ENCODE measurements at regions not wholly inside any gene's neighbourhood (a gene's known extent, or its start where the extent isn't known, plus 50 kb on each side); places are given as distances from the start of the nearest gene placed in this dataset.

DNA sequence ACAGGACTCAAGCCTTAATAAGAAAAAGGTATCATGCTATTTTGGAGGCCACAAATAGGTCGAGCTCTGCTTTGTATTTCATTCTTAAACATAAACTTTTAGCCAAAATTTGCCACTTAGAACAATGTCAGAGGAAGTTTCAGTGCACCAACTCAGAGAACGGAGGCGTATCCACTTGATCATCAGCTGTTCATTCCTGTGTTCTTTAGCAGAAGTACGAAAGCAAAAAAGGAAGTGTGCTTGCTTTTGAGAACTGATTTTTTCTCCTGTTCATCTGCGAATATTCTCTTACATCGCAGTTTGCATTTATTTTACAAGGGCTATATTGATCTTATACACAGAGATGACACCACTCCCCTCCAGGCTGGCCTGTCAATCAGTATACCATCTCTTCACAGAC lies 188.6 kb upstream of the SOX5 start:
- H3K4me3 Mint-ChIP-seq: peak overlapping the region; percentile 40

DNA sequence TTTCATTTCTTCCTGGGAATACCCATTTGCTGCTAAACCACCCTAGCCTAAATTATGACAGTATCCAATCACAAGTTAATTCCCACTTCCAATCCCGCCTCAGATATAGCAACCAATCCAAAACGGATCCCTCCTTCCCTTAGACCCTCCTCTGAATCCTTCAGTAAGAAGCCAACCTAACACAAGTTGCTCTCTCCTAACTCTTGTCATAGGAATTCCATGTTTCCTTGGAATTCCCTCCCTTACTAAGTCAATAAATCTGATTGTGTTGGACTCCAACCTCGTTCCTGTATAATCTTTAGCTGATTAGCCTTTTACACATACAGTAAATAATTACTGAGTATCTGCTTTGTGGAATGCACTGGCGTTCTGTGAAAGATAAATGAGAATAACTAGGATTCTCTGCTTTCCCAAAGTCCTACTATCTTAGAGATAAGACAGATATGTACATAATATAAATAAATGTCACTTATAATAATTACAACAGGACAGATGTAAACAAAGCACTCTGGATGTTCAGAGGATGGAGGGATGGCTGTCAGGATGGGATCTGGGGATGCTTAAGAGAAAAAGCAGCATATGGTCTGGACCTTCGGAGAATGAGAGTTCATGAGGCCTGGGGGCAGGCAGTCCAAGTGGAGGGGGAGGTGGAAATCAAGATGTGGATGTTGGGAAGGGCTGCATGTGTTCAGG lies 185.8 kb upstream of the SOX5 start:
- no peaks in the 10 kb centered on the region for H3K27me3 Mint-ChIP-seq
- Histone ChIP-seq H3K9ac (ENCODE audit: low read length) (no peak overlapping the region), H3K27me3 (replicated peaks in 1 of 4; ENCODE audit: control extremely low read depth in 1 of 4, control insufficient read depth in 3 of 4, insufficient read depth in 4 of 4, low read length in 3 of 4) (no peaks in the 10 kb centered on the region), H3K79me2 (ENCODE audit: control insufficient read depth, insufficient read depth, low read length) (no peaks in the 10 kb centered on the region), H3K4me2 (replicated peaks; ENCODE audit: low read depth, low read length, poor library complexity, severe bottlenecking) (no peak overlapping the region), H3K4me1 (ENCODE audit: control insufficient read depth in 2 of 2, insufficient read depth in 2 of 2, low read length in 2 of 2) (peaks cover 0 to 9% of the 10 kb centered on the region in 2 donors), H4K20me1 (ENCODE audit: control insufficient read depth, insufficient read depth, low read length, poor library complexity, severe bottlenecking) (no peaks in the 10 kb centered on the region), H3K4me3 (ENCODE audit: control extremely low read depth in 1 of 5, extremely low read depth in 1 of 5, insufficient read depth in 1 of 5, low read depth in 2 of 5, low read length in 4 of 5) (no peak overlapping the region), H3K27ac (ENCODE audit: low read length in 2 of 2) (no peak overlapping the region), H2AFZ (ENCODE audit: insufficient read depth, low read depth, low read length, poor library complexity, severe bottlenecking) (no peak overlapping the region), H3K36me3 (replicated peaks in 1 of 2; ENCODE audit: control extremely low read depth in 1 of 2, control insufficient read depth in 1 of 2, extremely low read depth in 1 of 2, insufficient read depth in 2 of 2, low read length in 1 of 2) (no peaks in the 10 kb centered on the region), H3K9me3 (ENCODE audit: control extremely low read depth in 1 of 3, control insufficient read depth in 2 of 3, insufficient read depth in 1 of 3, low read length in 2 of 3) (no peaks in the 10 kb centered on the region)
- ATAC-seq (ENCODE audit: low read depth) (no peak), DNase-seq (no peak)
- POLR2A ChIA-PET: no interaction called here
- CTCF ChIA-PET: no interaction called here
- no peak overlapping the region for H3K4me3 Mint-ChIP-seq
- peaks cover 10% of the 10 kb centered on the region for H3K4me1 Mint-ChIP-seq
- H3K9me3 Mint-ChIP-seq (ENCODE audit: insufficient read depth): no peaks in the 10 kb centered on the region
- intact Hi-C loops (cut with micrococcal nuclease): no loop called here
- 97% methylated on average over 3 of the region's 5 CpGs for WGBS (ENCODE audit: insufficient coverage)
- TF ChIP-seq EZH2 (IDR thresholded peaks at IDR 0.05; ENCODE audit: borderline replicate concordance, insufficient read depth, low read depth, low read length, poor library complexity, severe bottlenecking): no peak
- TF ChIP-seq, protein P1, sequence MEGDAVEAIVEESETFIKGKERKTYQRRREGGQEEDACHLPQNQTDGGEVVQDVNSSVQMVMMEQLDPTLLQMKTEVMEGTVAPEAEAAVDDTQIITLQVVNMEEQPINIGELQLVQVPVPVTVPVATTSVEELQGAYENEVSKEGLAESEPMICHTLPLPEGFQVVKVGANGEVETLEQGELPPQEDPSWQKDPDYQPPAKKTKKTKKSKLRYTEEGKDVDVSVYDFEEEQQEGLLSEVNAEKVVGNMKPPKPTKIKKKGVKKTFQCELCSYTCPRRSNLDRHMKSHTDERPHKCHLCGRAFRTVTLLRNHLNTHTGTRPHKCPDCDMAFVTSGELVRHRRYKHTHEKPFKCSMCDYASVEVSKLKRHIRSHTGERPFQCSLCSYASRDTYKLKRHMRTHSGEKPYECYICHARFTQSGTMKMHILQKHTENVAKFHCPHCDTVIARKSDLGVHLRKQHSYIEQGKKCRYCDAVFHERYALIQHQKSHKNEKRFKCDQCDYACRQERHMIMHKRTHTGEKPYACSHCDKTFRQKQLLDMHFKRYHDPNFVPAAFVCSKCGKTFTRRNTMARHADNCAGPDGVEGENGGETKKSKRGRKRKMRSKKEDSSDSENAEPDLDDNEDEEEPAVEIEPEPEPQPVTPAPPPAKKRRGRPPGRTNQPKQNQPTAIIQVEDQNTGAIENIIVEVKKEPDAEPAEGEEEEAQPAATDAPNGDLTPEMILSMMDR (IDR thresholded peaks at IDR 0.05): no peak
- no peak overlapping the region for H3K27ac Mint-ChIP-seq

More for the DNA sequence above, 188.6 kb upstream of the SOX5 start:
- Histone ChIP-seq H3K27ac (ENCODE audit: low read length in 2 of 2) (no peak overlapping the region), H3K27me3 (replicated peaks in 1 of 4; ENCODE audit: control extremely low read depth in 1 of 4, control insufficient read depth in 3 of 4, insufficient read depth in 4 of 4, low read length in 3 of 4) (no peaks in the 10 kb centered on the region), H2AFZ (ENCODE audit: insufficient read depth, low read depth, low read length, poor library complexity, severe bottlenecking) (peak overlapping the region; percentile 12), H3K9me3 (ENCODE audit: control extremely low read depth in 1 of 3, control insufficient read depth in 2 of 3, insufficient read depth in 1 of 3, low read length in 2 of 3) (no peaks in the 10 kb centered on the region), H3K79me2 (ENCODE audit: control insufficient read depth, insufficient read depth, low read length) (no peaks in the 10 kb centered on the region), H3K4me3 (ENCODE audit: control extremely low read depth in 1 of 5, extremely low read depth in 1 of 5, insufficient read depth in 1 of 5, low read depth in 2 of 5, low read length in 4 of 5) (no peak overlapping the region), H3K4me1 (ENCODE audit: control insufficient read depth in 2 of 2, insufficient read depth in 2 of 2, low read length in 2 of 2) (peaks cover 0 to 9% of the 10 kb centered on the region in 2 donors), H3K4me2 (replicated peaks; ENCODE audit: low read depth, low read length, poor library complexity, severe bottlenecking) (peak overlapping the region; percentile 37), H4K20me1 (ENCODE audit: control insufficient read depth, insufficient read depth, low read length, poor library complexity, severe bottlenecking) (no peaks in the 10 kb centered on the region), H3K9ac (ENCODE audit: low read length) (no peak overlapping the region), H3K36me3 (replicated peaks in 1 of 2; ENCODE audit: control extremely low read depth in 1 of 2, control insufficient read depth in 1 of 2, extremely low read depth in 1 of 2, insufficient read depth in 2 of 2, low read length in 1 of 2) (no peaks in the 10 kb centered on the region)
- DNase-seq (peak; percentile 15), ATAC-seq (ENCODE audit: low read depth) (no peak)
- 20% methylated on average over 2 of the region's 6 CpGs for WGBS (ENCODE audit: insufficient coverage)
- ChIA-PET CTCF (interaction anchor here (0.6 to 1.6 kb wide), 2 partner anchors 13 to 19 kb away, joined by 3 read pairs; no protein-coding TSS in a partner anchor), POLR2A (no interaction called here)
- intact Hi-C loops (cut with micrococcal nuclease): no loop called here
- peaks cover 10% of the 10 kb centered on the region for H3K4me1 Mint-ChIP-seq
- no peaks in the 10 kb centered on the region for H3K9me3 Mint-ChIP-seq (ENCODE audit: insufficient read depth)
- H3K27ac Mint-ChIP-seq: peak overlapping the region; percentile 28
- no peak for TF ChIP-seq EZH2 (IDR thresholded peaks at IDR 0.05; ENCODE audit: borderline replicate concordance, insufficient read depth, low read depth, low read length, poor library complexity, severe bottlenecking)
- TF ChIP-seq, protein P1 (IDR thresholded peaks at IDR 0.05): no peak
- H3K27me3 Mint-ChIP-seq: no peaks in the 10 kb centered on the region
